ENCODE measurements at regions not wholly inside any gene's neighbourhood (a gene's known extent, or its start where the extent isn't known, plus 50 kb on each side); places are given as distances from the start of the nearest gene placed in this dataset. TPM values are rescaled to one million over a fixed set of nuclear protein-coding genes. Genes with fewer than 3 reads are reported as not detected.

DNA sequence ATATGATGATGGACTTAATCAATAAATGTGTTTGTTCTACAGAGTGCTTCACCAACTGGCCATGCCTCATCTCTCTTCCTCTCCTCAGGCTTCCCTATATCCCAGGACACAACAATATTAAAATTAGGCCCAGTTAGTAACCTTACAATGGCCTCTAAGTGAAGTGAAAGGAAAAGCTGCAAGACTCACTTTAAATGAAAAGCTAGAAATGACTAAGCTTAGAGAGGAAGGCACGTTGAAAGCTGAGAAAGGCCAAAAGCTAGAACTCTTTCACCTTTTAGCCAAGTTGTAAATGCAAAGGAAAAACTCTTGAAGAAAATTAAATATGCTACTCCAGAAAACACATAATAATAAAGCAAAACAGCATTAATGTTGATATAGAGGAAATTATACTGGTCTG is 1010.3 kb downstream of the NAALADL2 start:
- ATAC-seq (ENCODE audit: low read depth) (no peak), DNase-seq (no peak)
- H3K27me3 Mint-ChIP-seq: no peaks in the 10 kb centered on the region
- no peaks in the 10 kb centered on the region for H3K36me3 Mint-ChIP-seq
- no peaks in the 10 kb centered on the region for H3K4me1 Mint-ChIP-seq
- no peak overlapping the region for H3K4me3 Mint-ChIP-seq
- POLR2A ChIA-PET: no interaction called here
- H3K27ac Mint-ChIP-seq: no peak overlapping the region
- H3K9me3 Mint-ChIP-seq: no peaks in the 10 kb centered on the region

DNA sequence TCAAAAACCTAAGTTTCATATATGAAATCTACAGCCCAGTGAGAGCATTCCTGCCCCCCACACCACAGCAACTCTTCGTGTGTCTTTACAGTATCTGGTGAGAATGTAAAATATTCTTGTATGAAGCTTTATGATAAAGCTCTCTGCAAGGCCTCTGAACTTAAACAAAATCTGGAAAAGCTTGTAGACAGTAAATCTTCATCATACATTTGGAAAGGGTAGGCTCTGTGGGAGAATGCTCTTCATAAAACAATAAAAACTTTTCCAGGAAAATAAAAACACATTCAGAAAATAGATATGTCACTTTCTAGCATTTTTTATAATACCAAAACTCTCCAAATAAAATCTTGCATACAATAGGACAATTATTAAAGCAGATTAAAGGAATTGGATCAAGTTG is 1009.5 kb downstream of the NAALADL2 start:
- Mint-ChIP-seq H3K9me3 (no peaks in the 10 kb centered on the region), H3K27me3 (no peaks in the 10 kb centered on the region), H3K27ac (no peak overlapping the region), H3K4me3 (no peak overlapping the region), H3K4me1 (no peaks in the 10 kb centered on the region), H3K36me3 (no peaks in the 10 kb centered on the region)
- DNase-seq (no peak), ATAC-seq (ENCODE audit: low read depth) (no peak)
- POLR2A ChIA-PET: no interaction called here

GRCh38 chr3:175865724-175866123 is 1006.6 kb downstream of the NAALADL2 start:
- H3K4me1 Mint-ChIP-seq: no peaks in the 10 kb centered on the region
- H3K27ac Mint-ChIP-seq: no peak overlapping the region
- no peaks in the 10 kb centered on the region for H3K9me3 Mint-ChIP-seq
- no peak overlapping the region for H3K4me3 Mint-ChIP-seq
- no peaks in the 10 kb centered on the region for H3K36me3 Mint-ChIP-seq
- no peaks in the 10 kb centered on the region for H3K27me3 Mint-ChIP-seq
- POLR2A ChIA-PET: no interaction called here
- DNase-seq (no peak), ATAC-seq (ENCODE audit: low read depth) (no peak)

- POLR2A ChIA-PET: no interaction called here
- no peak overlapping the region for H3K27ac Mint-ChIP-seq
- no peaks in the 10 kb centered on the region for H3K9me3 Mint-ChIP-seq
- no peaks in the 10 kb centered on the region for H3K36me3 Mint-ChIP-seq
- H3K27me3 Mint-ChIP-seq: no peaks in the 10 kb centered on the region
- no peak for DNase-seq
- no peak overlapping the region for H3K4me3 Mint-ChIP-seq
- no peaks in the 10 kb centered on the region for H3K4me1 Mint-ChIP-seq
- no peak for ATAC-seq (ENCODE audit: low read depth)
Observed at GRCh38 chr3:175861916-175862315, 1002.8 kb downstream of the NAALADL2 start.

Small RNA genes lying in the stretch of these regions (microRNA-seq; reads per million reads assigned to microRNA genes)
- gene MIR7977: not detected
